ENCODE measurements at regions not wholly inside any gene's neighbourhood (a gene's known extent, or its start where the extent isn't known, plus 50 kb on each side); places are given as distances from the start of the nearest gene placed in this dataset.

- TF ChIP-seq CTCF (IDR thresholded peaks at IDR 0.05) (no peak), POLR2A (IDR thresholded peaks at IDR 0.05) (no peak), EP300 (IDR thresholded peaks at IDR 0.05) (no peak), POLR2AphosphoS5 (IDR thresholded peaks at IDR 0.05) (no peak)
These were observed 221.2 kb downstream of the BUD13 start for GRCh38 chr11:116551576-116551975.

Data from gastroesophageal sphincter (tissue), 3 donors.